Amniotic stem cell (primary cell): ENCODE measurements at regions not wholly inside any gene's neighbourhood (a gene's known extent, or its start where the extent isn't known, plus 50 kb on each side); places are given as distances from the start of the nearest gene placed in this dataset.
"Not testable (repeated sequence)": the region's sequence is repeated elsewhere in the genome, so short reads cannot be mapped to it uniquely, and the experiment has no call there.

ENCODE experiments used
- DNase-seq: peaks from one replicate; lab custom pipeline; 2025; lab: John Stamatoyannopoulos, UW

DNA sequence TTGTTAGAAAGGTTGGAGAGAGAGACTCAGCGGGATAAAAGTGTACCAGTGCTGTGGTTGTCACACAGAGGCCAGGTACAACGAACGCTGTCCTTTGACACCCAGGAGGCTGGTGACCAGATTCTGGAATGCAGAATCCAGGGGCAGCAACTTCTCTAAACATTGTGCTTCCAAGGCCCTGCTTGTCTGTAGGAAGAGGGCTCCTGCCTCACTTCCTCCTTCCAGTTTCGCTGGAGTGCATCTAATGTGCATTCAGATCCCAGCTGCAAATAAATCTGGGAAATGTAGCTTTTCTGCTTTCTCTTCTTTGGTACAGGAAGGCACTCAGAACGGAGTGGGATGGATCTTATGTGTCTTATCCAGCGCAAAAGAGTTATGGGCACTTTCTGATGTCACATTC is 171.8 kb upstream of the ATP5MC3 start:
- DNase-seq: no peak

DNA sequence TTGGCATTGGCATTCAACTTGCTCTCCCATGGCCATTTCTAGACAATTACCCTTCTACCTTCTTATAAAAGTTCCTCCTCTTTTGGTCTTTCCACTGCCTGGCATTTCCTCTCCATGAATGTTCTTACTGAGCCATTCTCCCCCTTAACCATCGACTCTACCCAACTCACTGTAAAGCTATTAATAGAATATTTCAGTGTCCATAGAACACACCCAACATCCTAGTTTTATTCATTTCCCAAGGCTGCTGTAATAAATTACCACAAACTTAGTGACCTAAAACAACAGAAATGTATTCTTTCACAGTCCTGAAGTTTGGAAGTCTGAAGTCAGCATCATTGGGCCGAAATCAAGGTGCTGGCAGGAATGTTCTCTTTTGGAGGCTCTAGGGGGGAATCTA is 170.0 kb upstream of the ATP5MC3 start:
- DNase-seq: no peak

DNA sequence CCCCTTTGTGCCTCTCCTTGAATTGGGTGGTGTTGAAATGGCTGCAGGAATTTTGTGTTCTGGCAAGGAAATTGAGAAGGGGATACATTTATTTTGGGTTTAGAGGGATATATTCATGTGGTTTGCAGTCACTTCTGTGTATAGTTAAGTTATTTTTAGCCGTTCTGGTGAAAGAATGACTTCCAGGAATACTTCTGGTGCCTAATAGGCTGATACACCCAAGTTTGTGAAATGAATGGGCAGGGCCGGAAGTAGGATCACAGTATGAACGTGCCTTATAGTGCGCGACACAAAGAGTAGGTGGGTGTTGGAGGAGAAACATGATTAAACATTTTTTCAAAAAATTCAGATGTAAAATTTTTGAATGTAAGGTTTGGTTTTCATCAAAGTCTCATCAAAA is 168.6 kb upstream of the ATP5MC3 start:
- DNase-seq: no peak

DNA sequence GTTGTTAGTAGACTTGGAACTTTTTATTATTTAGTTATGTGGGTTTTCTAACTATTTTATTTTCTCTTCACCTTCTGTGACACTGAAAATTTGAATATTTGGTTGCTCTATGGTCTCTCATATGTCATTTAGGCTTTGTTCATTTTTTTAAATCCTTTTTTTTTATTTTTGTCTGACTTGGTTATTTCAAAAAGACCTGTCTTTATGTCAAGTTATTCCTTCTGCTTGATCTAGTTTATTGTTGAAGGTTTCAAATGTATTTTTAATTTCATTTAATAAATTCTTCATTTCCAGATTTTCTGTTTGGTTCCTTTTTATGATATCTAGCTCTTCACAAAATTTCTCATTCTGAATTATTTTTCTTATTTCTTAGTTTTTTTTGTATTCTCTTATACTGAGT is 160.6 kb upstream of the ATP5MC3 start:
- DNase-seq: no peak

DNA sequence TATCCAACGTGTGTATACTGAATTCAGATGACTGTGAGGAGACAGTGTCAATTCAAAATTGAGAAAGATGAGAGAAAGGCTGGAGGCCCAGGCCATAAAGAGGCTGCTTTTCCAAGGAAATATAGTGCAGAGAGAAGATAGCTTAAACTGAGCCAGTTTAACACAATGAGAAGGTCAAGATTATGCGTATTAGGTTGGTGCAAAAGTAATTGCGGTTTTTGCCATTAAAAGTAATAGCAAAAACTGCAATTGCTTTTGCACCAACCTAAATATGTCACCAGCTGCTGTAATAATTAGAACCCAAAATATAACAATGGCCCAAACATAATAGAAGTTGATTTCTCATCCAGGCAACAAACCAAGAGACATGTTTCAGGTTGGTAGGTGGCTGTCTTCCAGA is 148.7 kb upstream of the ATP5MC3 start:
- DNase-seq: no peak

DNA sequence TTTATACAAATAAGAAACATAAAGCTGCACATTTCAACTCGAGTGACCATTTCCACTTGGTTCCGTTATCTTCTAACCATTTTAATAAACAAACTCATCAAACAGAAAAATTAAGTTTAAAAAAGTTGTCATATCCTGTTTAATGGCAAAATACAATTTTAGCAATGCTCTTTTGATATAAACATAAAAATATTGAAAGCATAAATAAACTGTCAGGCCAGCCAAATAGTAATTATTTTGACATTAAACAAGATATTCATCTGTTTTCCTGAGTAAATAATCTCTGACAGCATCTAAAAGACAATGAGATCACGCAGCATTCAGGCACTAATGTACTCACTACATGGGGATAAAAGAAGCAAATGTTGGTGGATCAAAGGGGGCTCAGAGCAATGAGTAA is 145.3 kb upstream of the ATP5MC3 start:
- no peak for DNase-seq

DNA sequence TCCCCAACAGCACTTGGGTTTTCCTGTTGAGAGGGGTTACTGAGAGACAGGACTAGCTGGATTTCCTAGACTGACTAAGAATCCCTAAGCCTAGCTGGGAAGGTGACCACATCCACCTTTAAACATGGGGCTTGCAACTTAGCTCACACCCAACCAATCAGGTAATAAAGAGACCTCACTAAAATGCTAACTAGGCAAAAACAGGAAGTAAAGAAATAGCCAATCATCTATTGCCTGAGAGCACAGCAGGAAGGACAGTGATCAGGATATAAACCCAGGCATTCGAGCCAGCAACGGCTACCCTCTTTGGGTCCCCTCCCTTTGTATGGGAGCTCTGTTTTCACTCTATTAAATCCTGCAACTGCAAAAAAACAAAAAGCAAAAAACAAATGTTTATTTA is 144.7 kb upstream of the ATP5MC3 start:
- not testable (repeated sequence) for DNase-seq

DNA sequence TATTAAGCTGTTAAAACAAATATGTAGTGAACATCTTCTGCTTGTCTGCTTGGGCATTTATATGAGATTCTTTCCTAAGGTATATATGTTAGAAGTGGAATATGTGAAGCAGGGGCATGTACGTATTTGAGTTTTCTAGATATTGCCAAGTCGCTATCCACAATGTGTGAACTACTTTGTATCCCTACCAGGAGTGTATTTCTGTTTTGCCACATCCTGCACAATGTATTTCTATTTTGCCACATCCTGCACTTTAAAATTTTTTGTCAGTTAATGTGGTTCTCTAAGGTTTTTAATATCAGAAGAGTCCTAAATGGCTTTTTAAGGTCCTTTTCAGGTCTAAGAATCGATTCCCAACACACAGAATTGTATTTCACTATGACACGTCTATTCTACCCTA is 141.7 kb upstream of the ATP5MC3 start:
- DNase-seq: no peak

DNA sequence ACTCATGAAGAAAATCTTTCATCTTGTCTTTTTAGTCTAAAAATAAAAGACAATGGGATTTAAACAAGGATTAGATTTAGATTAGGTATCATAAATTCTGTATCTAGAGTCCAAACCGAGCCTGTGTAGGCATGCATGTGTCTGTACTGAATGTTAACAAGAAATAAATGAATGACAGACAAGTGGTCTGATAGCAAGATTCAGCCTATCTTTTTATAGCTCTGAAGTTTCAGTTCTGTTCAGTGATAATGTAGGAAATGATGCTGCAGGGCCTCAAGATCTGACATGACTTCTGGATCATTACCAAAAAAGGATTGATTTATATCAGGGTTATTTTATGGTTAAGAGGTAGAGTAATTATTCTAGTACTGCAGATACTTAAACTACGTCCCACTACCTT is 137.0 kb upstream of the ATP5MC3 start:
- no peak for DNase-seq

DNA sequence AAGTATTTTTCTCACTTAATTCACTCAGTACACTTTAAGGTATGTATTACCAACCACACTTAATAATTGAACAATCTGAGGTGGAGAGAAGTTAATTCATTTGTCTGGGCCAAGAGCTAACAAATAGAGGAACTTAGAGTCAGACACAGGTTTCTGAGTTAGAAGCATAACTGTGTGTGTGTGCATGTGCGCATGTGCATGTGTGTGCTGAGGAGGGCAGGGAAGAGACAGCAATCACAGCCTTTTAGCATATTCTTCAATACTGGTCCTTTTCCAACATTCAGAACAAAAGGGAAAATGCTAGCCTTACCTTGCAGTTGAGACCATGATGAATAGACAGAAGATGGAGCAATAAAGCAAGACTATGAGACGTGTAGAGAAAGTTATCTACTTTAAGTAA is 136.2 kb upstream of the ATP5MC3 start:
- DNase-seq: no peak

DNA sequence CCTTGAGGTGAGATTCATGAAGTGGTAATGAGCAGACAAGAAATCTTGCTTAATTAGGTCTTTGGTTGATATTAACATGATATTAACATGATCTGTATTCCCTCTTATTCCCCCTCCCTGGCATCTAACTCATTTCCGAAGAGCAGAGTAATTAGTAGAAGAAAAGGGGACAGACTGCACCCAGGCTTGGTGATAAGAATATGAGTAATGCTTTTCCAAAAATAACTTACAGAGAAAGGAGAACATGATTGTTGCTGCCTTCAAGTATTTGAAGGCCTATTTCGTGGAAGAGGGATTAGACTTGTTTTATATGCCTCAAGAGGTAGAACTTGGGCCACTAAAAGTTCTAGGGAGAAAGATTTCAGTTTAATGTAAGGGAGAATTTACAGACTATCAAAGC is 130.6 kb upstream of the ATP5MC3 start:
- DNase-seq: no peak

DNA sequence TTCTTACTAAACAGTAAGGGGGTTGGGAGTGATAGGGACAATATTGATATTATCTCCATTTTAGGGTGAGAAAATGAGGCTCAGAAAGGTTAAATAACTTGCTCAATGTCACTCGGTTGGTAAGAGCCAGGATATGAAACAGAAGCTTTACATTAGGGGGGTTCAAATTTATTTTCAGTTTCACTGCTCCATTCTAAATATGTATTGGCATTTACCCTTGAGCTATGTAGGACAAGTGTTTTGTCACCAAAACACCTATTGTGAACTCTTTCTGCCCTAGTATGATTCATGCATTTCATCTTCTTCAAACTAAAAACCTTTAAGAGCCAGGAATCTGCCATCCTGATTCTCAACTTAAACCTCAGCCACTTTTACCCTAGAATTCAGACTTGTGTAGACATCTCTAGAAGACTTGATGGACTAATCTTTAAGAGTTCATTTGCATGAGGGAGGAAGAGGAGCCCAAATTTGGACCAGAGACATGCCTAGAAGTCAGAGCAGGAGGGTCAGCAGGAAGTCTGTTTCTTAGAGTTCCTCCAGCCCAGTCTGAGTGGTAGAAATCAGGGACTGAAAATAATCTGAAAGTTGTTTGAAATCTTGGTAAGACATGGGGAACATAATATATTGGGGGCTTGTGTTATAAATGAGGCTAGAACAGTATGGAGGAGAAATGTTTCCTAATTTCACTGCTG is 129.4 kb upstream of the ATP5MC3 start:
- no peak for DNase-seq

DNA sequence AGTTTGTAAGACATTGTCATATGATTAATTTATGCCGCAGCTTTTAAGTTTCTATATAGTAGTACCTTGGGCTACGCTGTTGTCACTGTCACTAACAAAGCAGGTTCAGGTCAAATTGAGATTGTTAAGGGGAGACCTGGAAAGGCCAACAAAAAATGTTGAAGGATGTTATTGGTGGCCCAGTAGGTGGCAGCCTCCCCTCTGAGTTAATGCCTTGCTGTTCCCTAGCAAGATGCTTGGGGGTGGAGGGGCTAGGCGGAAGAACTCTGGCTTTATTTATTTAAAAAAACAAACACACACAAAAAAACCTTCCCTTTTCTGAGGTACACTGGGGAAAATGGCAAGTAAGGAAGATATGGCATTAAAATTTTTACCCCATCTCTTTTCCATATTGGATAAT is 128.3 kb upstream of the ATP5MC3 start:
- DNase-seq: peak; percentile 7

DNA sequence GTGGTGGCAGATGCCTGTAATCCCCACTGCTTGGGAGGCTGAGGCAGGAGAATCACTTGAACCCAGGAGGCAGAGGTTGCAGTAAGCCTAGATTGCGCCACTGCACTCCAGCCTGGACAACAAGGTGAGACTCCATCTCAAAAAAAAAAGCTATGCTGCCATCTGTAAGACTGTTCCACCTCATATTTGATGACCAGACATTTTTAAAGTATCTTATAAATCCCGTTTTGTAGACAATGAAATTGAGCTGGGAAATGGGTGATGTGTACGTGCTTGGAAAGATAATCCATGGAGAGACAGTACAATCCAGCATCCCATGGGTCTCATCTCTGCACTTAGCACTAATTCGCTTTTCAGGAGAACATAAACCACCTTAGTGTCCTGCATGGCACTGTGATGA is 126.5 kb upstream of the ATP5MC3 start:
- no peak for DNase-seq

DNA sequence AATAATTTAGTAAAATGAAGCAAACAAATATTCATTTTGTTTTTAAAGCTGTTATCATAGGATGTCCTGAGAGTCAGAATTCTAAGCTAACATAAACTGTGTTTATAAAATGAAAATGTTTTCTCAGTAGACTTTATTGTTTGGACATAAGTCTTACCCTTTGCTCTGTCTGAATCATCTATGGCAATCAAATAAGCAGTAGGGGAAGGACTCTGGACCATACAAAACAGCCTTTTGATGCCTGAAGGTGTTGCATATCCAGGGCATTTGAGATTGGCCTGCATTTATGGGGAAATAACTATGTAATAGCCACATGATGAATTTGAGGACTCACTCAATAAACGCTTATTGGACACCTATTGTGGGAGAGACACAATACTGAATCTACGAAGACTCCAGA is 123.0 kb upstream of the ATP5MC3 start:
- DNase-seq: no peak

DNA sequence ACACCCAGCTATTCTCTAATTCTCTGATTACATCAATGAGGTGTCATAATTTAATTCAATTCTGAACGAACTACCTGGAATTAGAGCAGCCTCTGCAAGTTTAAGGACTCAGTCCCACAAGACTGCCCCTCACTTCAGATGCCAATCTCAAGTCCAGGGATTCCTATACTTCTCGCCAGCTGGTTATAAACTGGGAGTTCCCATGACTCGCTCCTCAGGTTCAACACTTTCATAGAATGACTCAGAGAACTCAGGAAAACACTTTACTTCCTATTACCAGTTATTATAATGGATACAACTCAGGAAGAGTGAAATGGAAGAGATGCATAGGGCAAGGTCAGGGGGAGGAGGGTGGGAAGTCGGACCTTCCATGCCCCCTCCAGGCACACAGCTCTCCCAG is 112.3 kb upstream of the ATP5MC3 start:
- no peak for DNase-seq

DNA sequence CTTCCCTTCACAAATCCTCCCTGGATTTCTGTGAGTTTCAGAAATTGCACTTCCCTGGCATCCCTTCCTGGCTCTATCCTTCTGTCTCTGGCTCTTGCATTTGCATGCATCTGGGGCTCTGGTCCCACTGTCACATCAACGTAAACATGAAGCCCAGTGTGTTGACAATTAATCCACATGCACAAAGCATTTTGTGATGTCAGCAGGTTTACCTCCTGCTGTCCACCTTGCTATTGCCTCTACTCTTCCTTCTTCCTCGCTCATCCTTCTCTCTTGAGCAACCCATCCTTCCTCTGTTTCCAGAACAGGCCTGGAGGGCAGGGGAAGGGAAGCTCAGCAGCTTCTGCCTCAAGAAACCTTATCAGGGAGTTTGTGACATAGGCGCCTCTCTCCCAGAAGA is 111.7 kb upstream of the ATP5MC3 start:
- DNase-seq: no peak

DNA sequence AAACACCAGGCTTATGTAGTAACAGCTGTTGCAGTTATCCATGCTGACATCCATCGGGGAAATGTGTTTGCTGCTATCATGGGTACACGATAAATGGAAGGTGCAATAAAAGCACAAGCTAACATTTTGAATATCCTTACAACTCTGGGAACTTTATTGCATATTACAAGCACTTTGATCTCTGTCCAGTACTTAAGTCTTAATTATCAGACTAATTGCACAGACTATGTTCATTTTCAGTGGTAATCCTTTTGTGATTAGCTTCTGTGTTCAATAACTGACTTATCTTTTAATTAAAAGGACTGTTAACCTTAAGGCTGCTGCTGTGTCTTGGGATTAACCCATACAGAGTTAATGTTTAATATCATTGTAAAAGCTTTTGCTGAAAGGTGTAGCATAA is 101.4 kb upstream of the ATP5MC3 start:
- no peak for DNase-seq

DNA sequence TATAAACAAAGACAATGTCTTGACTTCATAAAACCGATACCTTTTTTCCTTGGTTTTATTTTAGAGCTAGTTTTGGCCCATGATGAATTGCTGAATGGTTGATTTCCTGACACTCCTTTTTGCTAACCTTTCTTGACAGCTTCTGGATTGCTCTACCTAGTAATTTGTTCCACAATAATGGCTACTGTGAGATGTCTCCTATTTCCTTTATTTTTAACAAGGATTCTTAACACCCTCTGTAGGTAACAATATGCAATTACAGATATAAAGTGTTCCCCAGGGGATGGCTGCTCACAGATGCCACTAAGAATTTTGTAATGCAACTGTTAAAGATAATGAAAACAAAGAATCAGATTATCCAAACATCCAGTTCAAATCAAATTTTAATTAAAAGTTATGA is 100.8 kb upstream of the ATP5MC3 start:
- DNase-seq: peak; percentile 12

DNA sequence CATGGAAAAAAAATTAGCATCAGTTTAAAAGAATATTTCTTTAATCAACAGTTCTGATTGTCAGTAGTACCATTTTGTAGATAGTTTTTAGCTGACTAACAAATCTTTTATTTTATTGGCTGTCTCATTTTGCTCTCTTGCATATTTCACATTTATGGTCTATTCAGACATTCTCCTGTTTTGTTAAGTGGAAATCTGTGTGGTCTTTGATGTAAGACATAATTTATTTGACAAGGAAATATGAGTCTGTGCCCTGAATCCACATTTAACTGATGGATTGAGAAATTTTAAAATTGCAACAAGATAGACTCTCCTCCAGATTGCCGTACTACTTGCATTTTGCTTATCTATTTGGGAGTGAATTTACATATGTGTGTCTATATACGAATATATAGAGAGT is 96.3 kb upstream of the ATP5MC3 start:
- no peak for DNase-seq

DNA sequence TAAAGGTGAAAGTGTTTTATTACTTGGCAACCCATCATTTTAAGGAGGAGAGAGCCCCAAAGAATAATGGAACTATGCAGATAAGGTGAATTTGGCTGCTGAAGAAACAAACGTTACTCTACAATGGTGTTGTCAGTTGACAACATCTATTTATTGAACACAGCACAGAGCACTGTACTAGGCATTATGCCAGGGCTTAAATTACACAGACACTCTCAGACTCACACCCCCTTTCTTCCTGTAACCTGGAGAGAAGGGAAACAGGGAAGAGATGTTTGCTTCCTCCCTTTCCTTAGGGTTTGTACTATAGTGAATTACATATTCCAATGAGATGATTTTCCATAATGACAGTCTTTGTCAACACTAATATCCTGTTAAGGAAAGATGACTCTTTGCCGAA is 94.0 kb upstream of the ATP5MC3 start:
- no peak for DNase-seq

DNA sequence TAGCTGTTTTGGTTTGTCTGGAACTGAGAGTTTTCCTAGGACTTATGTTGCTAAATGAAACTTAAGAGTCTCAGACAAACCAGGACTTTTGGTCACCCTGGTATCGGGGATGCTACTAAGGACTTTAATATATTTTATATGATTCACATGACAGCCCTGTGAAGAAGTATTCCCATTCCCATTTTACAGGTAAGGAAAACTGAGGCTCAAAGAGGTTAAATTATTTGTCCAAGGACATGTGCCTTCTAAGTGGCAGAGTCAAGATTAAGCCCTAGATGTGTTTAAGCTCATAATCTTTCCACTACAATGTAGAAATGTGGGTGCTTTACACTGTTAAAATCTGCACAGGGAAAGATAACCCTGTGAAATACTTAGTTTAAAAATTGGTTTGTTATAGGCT is 77.7 kb upstream of the ATP5MC3 start:
- no peak for DNase-seq

DNA sequence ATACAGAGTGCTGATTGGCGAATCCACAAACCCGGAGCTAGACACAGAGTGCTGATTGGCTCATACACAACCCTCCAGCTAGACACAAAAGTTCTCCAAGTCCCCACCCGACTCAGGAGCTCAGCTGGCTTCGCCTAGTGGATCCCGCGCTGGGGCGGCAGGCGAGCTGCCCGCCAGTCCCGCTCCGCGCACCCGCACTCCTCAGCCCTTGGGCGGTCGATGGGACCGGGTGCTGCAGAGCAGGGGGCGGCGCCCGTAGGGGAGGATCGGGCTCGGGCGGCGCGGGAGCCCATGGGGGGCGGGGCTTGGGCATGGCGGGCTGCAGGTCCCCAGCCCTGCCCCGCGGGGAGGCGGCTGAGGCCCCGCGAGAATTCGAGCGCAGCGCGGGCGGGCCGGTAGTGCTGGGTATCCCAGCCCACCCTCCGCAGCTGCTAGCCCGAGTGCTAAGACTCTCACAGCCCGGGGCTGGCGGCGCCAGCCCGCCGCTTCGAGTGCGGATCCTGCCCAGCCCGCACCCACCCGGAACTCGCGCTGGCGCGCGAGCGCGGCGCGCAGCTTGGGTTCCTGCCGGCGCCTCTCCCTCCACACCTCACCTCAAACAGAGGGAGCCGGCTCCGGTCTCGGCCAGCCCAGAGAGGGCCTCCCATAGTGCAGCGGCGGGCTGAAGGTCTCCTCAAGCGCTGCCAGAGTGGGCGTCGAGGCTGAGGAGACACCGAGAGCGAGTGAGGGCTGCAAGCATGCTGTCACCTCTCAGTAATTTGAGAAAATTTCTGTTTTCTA is 75.5 kb upstream of the ATP5MC3 start:
- no peak for DNase-seq

DNA sequence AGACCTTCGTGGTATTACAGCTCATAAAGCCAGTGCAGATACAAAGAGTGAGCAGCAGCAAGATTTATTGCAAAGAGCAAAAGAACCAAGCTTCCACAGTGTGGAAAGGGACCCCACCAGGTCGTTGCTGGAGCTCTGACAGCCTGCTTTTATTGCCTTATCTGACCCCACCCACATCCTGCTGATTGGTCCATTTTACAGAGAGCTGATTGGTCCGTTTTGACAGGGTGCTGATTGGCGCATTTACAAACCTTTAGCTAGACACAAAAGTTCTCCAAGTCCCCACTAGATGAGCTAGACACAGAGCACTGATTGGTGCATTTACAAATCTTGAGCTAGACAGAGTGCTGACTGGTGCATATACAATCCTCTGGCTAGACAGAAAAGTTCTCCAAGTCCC is 74.9 kb upstream of the ATP5MC3 start:
- DNase-seq: not testable (repeated sequence)
